K562 (cell line): ENCODE measurements at regions not wholly inside any gene's neighbourhood (a gene's known extent, or its start where the extent isn't known, plus 50 kb on each side); places are given as distances from the start of the nearest gene placed in this dataset.

Experiments used
- ATAC-seq: fragments of 200-7000 bp; cut with Tn5 transposase; 3 replicates; pipeline ENCODE4 v1.9.1; 2020; ENCODE audit warnings: moderate library complexity
- BruUV-seq: library from RNA; stranded (reverse); fragments of 400-500 nt; replicated peaks from 2 replicates; lab custom pipeline; 2021; lab: Mats Ljungman, UMichigan
- CTCF ChIA-PET: fragments of 300-600 bp; formaldehyde crosslinking; extraction: SDS; loops from one replicate; lab custom pipeline; 2021; ENCODE audit warnings: low intra/inter-chr PET ratio; lab: Yijun Ruan, JAX
- POLR2A ChIA-PET: fragments of 300-600, 350-650 bp; sonication (Branson Sonifier 250); formaldehyde crosslinking; extraction: SDS; loops from one replicate; lab custom pipeline; 2021; ENCODE audit warnings: antibody characterized with exemption, inconsistent platforms; lab: Yijun Ruan, JAX
- DNase-seq, 4 experiments: peaks; one replicate each; pipeline versions ENCODE4 v3.0.0 to v3.0.0-alpha.2; 2011 to 2018; ENCODE audit warnings: low spot score in 3 of 4, mixed read lengths in 3 of 4; ENCODE audit errors: extremely low read depth in 1 of 4
- FAIRE-seq: peaks from 2 replicates; lab custom pipeline; 2011; peaks lifted over from hg19 to GRCh38; lab: Jason Lieb, UNC
- H2AFZ ChIP-seq: 2 replicates; pipeline ENCODE4 v1.6.0; 2011; ENCODE audit warnings: low read depth, low read length, control low read depth, inconsistent platforms
- H3K27ac ChIP-seq: fragments of 200-600 bp; 3 replicates; pipeline ENCODE4 v1.8.0; 2011; ENCODE audit warnings: low read depth, mild to moderate bottlenecking, control low read depth, inconsistent platforms, low read length, moderate library complexity, mixed read lengths; ENCODE audit errors: extremely low read depth
- H3K27me3 ChIP-seq, 2 experiments: fragments of 300-600 bp in 1 of 2; 2 replicates in 1 of 2; 3 replicates in 1 of 2; pipeline versions ENCODE4 v1.6.0 to v1.8.0; 2011; ENCODE audit warnings: inconsistent platforms in 2 of 2, low read length in 2 of 2, mild to moderate bottlenecking in 1 of 2, mixed read lengths in 1 of 2, moderate library complexity in 1 of 2; ENCODE audit not compliant: control insufficient read depth in 2 of 2, insufficient read depth in 2 of 2
- H3K36me3 ChIP-seq: fragments of 300-600 bp; 3 replicates; pipeline ENCODE4 v1.8.0; 2011; ENCODE audit warnings: mild to moderate bottlenecking, low read length, inconsistent platforms; ENCODE audit not compliant: control insufficient read depth, insufficient read depth
- H3K4me1 ChIP-seq, 2 experiments: fragments of 200-600 bp in 1 of 2; replicated peaks in 1 of 2; 2 replicates in 1 of 2; 3 replicates in 1 of 2; pipeline versions ENCODE4 v1.5.1 to v1.8.0; 2011; ENCODE audit warnings: inconsistent platforms in 2 of 2, low read length in 2 of 2, mild to moderate bottlenecking in 1 of 2, mixed read lengths in 1 of 2, moderate library complexity in 1 of 2; ENCODE audit not compliant: control insufficient read depth in 2 of 2, insufficient read depth in 2 of 2
- H3K4me2 ChIP-seq: 2 replicates; pipeline ENCODE4 v1.6.1; 2011; ENCODE audit warnings: low read length, control low read depth, inconsistent platforms, mixed read lengths; ENCODE audit not compliant: insufficient read depth
- H3K4me3 ChIP-seq: fragments of 200-600 bp; sonication (generic), shearing (Covaris generic); 2 replicates; pipeline ENCODE4 v1.5.1; 2016; ENCODE audit warnings: control low read depth, inconsistent platforms
- H3K79me2 ChIP-seq: fragments of 200-600 bp; 3 replicates; pipeline ENCODE4 v1.8.0; 2011; ENCODE audit warnings: low read length, inconsistent platforms; ENCODE audit not compliant: control insufficient read depth, insufficient read depth
- H3K9ac ChIP-seq, 2 experiments: 2 replicates each; pipeline versions ENCODE4 v1.6.0 to v1.6.1; 2011; ENCODE audit warnings: low read depth in 2 of 2, low read length in 2 of 2, control low read depth in 1 of 2, inconsistent platforms in 1 of 2, mild to moderate bottlenecking in 1 of 2, mixed read lengths in 1 of 2; ENCODE audit not compliant: insufficient read depth in 1 of 2
- H3K9me1 ChIP-seq: one replicate; pipeline ENCODE4 v1.6.0; 2011; ENCODE audit warnings: inconsistent platforms, mild to moderate bottlenecking, low read length, moderate library complexity; ENCODE audit not compliant: control insufficient read depth, insufficient read depth
- H3K9me3 ChIP-seq: replicated peaks from 2 replicates; pipeline ENCODE4 v1.5.1; 2011; ENCODE audit warnings: low read depth, low read length, inconsistent platforms; ENCODE audit not compliant: control insufficient read depth, insufficient read depth
- H4K20me1 ChIP-seq: replicated peaks from 2 replicates; pipeline ENCODE4 v1.6.1; 2011; ENCODE audit warnings: low read length, inconsistent platforms, mixed read lengths; ENCODE audit not compliant: control insufficient read depth, insufficient read depth
- EWSR1 ChIP-seq: fragments of 450-650 bp; IDR thresholded peaks from 2 replicates; pipeline ENCODE4 v1.6.1; 2018; ENCODE audit warnings: borderline replicate concordance, mild to moderate bottlenecking, low read depth, moderate library complexity; ENCODE audit not compliant: partially characterized antibody
- GABPB2 ChIP-seq: fragments of 250-450 bp; sonication (Bioruptor Pico); conservative IDR thresholded peaks from 2 replicates; pipeline ENCODE4 v1.5.1; 2021; ENCODE audit warnings: mild to moderate bottlenecking
- NR4A1 ChIP-seq, 2 experiments: fragments of 250-450 bp in 1 of 2; fragments of 450-650 bp in 1 of 2; sonication (Bioruptor Pico) in 1 of 2; IDR thresholded peaks; 2 replicates each; pipeline versions ENCODE4 v1.4.0 to v1.6.1; 2016 to 2020; ENCODE audit warnings: mild to moderate bottlenecking in 2 of 2, missing compliant biosample characterization in 1 of 2, missing genetic modification characterization in 1 of 2, moderate library complexity in 1 of 2
- SAFB ChIP-seq: fragments of 200-400 bp; formaldehyde crosslinking; IDR thresholded peaks from 2 replicates; pipeline ENCODE4 v1.6.1; 2017; ENCODE audit warnings: low read depth, low read length, borderline replicate concordance
- SMAD4 ChIP-seq: fragments of 250-450 bp; sonication (Bioruptor Pico); conservative IDR thresholded peaks from 2 replicates; pipeline ENCODE4 v1.8.0; 2021; ENCODE audit warnings: inconsistent platforms, mild to moderate bottlenecking, moderate library complexity
- SREBF1 ChIP-seq: fragments of 150-350 bp; IDR thresholded peaks from 2 replicates; pipeline ENCODE4 v1.6.1; 2014; ENCODE audit warnings: antibody characterized with exemption, low read depth, low read length, borderline replicate concordance
- TAF1 ChIP-seq: IDR thresholded peaks from 2 replicates; pipeline ENCODE4 v1.6.1; 2011; ENCODE audit warnings: mild to moderate bottlenecking, low read length, moderate library complexity; ENCODE audit not compliant: insufficient read depth, control insufficient read depth, severe bottlenecking; ENCODE audit errors: extremely low read depth
- YY1 ChIP-seq, 3 experiments: IDR thresholded peaks; 2 replicates each; pipeline ENCODE4 v1.6.1; 2011; ENCODE audit warnings: low read length in 2 of 3, mild to moderate bottlenecking in 2 of 3, moderate library complexity in 2 of 3, borderline replicate concordance in 1 of 3, control low read depth in 1 of 3, low read depth in 1 of 3; ENCODE audit not compliant: insufficient read depth in 3 of 3, insufficient replicate concordance in 2 of 3, control insufficient read depth in 1 of 3, insufficient read length in 1 of 3; ENCODE audit errors: extremely low read depth in 1 of 3
- ZBTB7A ChIP-seq: IDR thresholded peaks from 2 replicates; pipeline ENCODE4 v1.6.1; 2011; ENCODE audit warnings: low read depth, mild to moderate bottlenecking, low read length, moderate library complexity, borderline replicate concordance; ENCODE audit not compliant: control insufficient read depth
- ZNF3 ChIP-seq: fragments of 250-450 bp; sonication (Bioruptor Pico); IDR thresholded peaks from 2 replicates; pipeline ENCODE4 v1.5.0; 2021; ENCODE audit warnings: mild to moderate bottlenecking, moderate library complexity
- ZNF75A ChIP-seq: fragments of 450-650 bp; formaldehyde crosslinking; IDR thresholded peaks from 2 replicates; pipeline ENCODE4 v1.4.0; 2020; ENCODE audit warnings: mild to moderate bottlenecking
- WGBS: fragments of 100-300 bp; shearing (Covaris generic); methylation state at CpG from one replicate; pipeline ENCODE4 v1.1.6; 2016; ENCODE audit warnings: low coverage, mixed read lengths; ENCODE audit not compliant: insufficient coverage; ENCODE audit errors: missing lambda C conversion rate; 5-methylcytosine and 5-hydroxymethylcytosine counted together
- in situ Hi-C: fragments of 300-500 bp; cut with MboI; formaldehyde crosslinking; loops from 4 replicates; pipeline ENCODE4 v1.15.0; 2018; ENCODE audit warnings: inconsistent platforms, mixed read lengths
- intact Hi-C: fragments of 100-400 bp; cut with micrococcal nuclease; formaldehyde crosslinking; loops from 2 replicates; pipeline ENCODE4 v1.14.2; 2022
- TF ChIP-seq, protein P1 (sequence below): fragments of 450-650 bp; IDR thresholded peaks from 2 replicates; pipeline ENCODE4 v1.6.1; 2016; ENCODE audit warnings: mild to moderate bottlenecking
- TF ChIP-seq, protein P2 (sequence below): fragments of 450-650 bp; IDR thresholded peaks from 2 replicates; pipeline ENCODE4 v1.6.1; 2017; ENCODE audit warnings: antibody characterized with exemption, mild to moderate bottlenecking

DNA sequence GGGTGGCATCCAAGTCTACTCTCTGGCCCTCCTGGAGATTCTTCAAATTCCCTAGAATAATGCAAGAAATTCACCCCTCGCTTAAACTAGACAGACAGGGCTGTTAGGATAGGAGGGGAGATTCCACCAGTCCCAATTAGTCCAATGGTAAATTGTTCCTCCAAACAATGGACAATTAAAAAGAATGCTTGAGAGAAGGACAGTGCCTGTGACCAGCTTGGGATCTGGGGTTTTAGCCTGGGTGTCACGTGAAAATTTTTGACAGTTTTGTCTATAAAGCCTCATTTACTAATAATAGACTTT, 177.7 kb upstream of the RAB4A start:
- ChIA-PET POLR2A (no interaction called here), CTCF (no interaction called here)
- Histone ChIP-seq H3K9me3 (no peaks in the 10 kb centered on the region), H3K27ac (no peak overlapping the region), H3K9ac (no peak overlapping the region), H3K9me1 (no peaks in the 10 kb centered on the region), H2AFZ (no peak overlapping the region), H3K4me1 (no peaks in the 10 kb centered on the region), H3K36me3 (no peaks in the 10 kb centered on the region; the same call in 2 of the 3 replicates), H4K20me1 (peaks cover 3% of the 10 kb centered on the region; the same call in 1 of the 2 replicates), H3K4me2 (no peak overlapping the region), H3K27me3 (peaks cover 4 to 31% of the 10 kb centered on the region in 2 experiments)
- no TSS peak for BruUV-seq
- no peak for FAIRE-seq
- whole genome bisulfite sequencing = 0% methylated on average over 2 of the region's 2 CpGs
- in situ Hi-C loops = no loop called here
- no peak for ATAC-seq
- TF ChIP-seq SAFB (no peak), SMAD4 (CRISPR knock-in tag) (no peak), YY1 (IDR thresholded peaks at IDR 0.05; ENCODE audit: borderline replicate concordance in 1 of 3, control insufficient read depth in 1 of 3, extremely low read depth in 1 of 3, insufficient read depth in 3 of 3, insufficient read length in 1 of 3, insufficient replicate concordance in 2 of 3, low read depth in 1 of 3, low read length in 2 of 3) (no peak), EWSR1 (no peak), ZNF3 (CRISPR knock-in tag) (no peak), ZNF75A (no peak), SREBF1 (no peak), NR4A1 (CRISPR knock-in tag; IDR thresholded peaks at IDR 0.05) (no peak), NR4A1 (tag; IDR thresholded peaks at IDR 0.05) (no peak), ZBTB7A (no peak), TAF1 (no peak), GABPB2 (no peak)
- TF ChIP-seq, protein P1, sequence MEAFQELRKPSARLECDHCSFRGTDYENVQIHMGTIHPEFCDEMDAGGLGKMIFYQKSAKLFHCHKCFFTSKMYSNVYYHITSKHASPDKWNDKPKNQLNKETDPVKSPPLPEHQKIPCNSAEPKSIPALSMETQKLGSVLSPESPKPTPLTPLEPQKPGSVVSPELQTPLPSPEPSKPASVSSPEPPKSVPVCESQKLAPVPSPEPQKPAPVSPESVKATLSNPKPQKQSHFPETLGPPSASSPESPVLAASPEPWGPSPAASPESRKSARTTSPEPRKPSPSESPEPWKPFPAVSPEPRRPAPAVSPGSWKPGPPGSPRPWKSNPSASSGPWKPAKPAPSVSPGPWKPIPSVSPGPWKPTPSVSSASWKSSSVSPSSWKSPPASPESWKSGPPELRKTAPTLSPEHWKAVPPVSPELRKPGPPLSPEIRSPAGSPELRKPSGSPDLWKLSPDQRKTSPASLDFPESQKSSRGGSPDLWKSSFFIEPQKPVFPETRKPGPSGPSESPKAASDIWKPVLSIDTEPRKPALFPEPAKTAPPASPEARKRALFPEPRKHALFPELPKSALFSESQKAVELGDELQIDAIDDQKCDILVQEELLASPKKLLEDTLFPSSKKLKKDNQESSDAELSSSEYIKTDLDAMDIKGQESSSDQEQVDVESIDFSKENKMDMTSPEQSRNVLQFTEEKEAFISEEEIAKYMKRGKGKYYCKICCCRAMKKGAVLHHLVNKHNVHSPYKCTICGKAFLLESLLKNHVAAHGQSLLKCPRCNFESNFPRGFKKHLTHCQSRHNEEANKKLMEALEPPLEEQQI = no peak
- TF ChIP-seq, protein P2, sequence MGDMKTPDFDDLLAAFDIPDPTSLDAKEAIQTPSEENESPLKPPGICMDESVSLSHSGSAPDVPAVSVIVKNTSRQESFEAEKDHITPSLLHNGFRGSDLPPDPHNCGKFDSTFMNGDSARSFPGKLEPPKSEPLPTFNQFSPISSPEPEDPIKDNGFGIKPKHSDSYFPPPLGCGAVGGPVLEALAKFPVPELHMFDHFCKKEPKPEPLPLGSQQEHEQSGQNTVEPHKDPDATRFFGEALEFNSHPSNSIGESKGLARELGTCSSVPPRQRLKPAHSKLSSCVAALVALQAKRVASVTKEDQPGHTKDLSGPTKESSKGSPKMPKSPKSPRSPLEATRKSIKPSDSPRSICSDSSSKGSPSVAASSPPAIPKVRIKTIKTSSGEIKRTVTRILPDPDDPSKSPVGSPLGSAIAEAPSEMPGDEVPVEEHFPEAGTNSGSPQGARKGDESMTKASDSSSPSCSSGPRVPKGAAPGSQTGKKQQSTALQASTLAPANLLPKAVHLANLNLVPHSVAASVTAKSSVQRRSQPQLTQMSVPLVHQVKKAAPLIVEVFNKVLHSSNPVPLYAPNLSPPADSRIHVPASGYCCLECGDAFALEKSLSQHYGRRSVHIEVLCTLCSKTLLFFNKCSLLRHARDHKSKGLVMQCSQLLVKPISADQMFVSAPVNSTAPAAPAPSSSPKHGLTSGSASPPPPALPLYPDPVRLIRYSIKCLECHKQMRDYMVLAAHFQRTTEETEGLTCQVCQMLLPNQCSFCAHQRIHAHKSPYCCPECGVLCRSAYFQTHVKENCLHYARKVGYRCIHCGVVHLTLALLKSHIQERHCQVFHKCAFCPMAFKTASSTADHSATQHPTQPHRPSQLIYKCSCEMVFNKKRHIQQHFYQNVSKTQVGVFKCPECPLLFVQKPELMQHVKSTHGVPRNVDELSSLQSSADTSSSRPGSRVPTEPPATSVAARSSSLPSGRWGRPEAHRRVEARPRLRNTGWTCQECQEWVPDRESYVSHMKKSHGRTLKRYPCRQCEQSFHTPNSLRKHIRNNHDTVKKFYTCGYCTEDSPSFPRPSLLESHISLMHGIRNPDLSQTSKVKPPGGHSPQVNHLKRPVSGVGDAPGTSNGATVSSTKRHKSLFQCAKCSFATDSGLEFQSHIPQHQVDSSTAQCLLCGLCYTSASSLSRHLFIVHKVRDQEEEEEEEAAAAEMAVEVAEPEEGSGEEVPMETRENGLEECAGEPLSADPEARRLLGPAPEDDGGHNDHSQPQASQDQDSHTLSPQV = no peak
- TF ChIP-seq, all 486 proteins: peak for 0
- Histone ChIP-seq H3K4me3 (no peak overlapping the region), H3K79me2 (no peaks in the 10 kb centered on the region)
- no peak for DNase-seq
- intact Hi-C loops = no loop called here
